ENCODE measurements at regions not wholly inside any gene's neighbourhood (a gene's known extent, or its start where the extent isn't known, plus 50 kb on each side); places are given as distances from the start of the nearest gene placed in this dataset.

- Histone ChIP-seq H3K4me3 (ENCODE audit: low read depth in 2 of 2, low read length in 1 of 2) (no peak overlapping the region), H3K36me3 (replicated peaks in 1 of 2; ENCODE audit: control insufficient read depth in 1 of 2, insufficient read depth in 2 of 2, low read length in 1 of 2) (no peaks in the 10 kb centered on the region), H3K27me3 (ENCODE audit: insufficient read depth) (no peaks in the 10 kb centered on the region), H3F3A (replicated peaks; ENCODE audit: insufficient read depth) (no peaks in the 10 kb centered on the region), H3K79me2 (ENCODE audit: insufficient read depth) (no peaks in the 10 kb centered on the region), H3K4me1 (ENCODE audit: control insufficient read depth in 1 of 2, insufficient read depth in 2 of 2, low read depth in 1 of 2, low read length in 1 of 2) (no peaks in the 10 kb centered on the region), H3K9me3 (no peaks in the 10 kb centered on the region), H3K27ac (ENCODE audit: low read depth in 2 of 2, low read length in 1 of 2) (no peak overlapping the region), H3K9me2 (no peaks in the 10 kb centered on the region), H3K9ac (no peak overlapping the region), H2AFZ (ENCODE audit: low read depth) (no peak overlapping the region), H4K20me1 (ENCODE audit: insufficient read depth) (no peaks in the 10 kb centered on the region), H3K4me2 (no peak overlapping the region)
- POLR2A ChIA-PET, result no interaction called here
- WGBS (ENCODE audit: low lambda C conversion rate), result 0% methylated on average over 1 of the region's 1 CpG
- TF ChIP-seq RXRA (IDR thresholded peaks at IDR 0.05; ENCODE audit: borderline replicate concordance, low read depth) (no peak), CTCF (IDR thresholded peaks at IDR 0.05) (no peak), NFIC (IDR thresholded peaks at IDR 0.05; ENCODE audit: borderline replicate concordance) (no peak)
- DNase-seq, result no peak
- CTCF ChIA-PET, result no interaction called here
Observed at GRCh38 chr5:43900974-43901373, 298.0 kb downstream of the NNT start.

GRCh38 chr5:43895876-43896275, 292.9 kb downstream of the NNT start:
- ChIA-PET CTCF (no interaction called here), POLR2A (no interaction called here)
- no peak overlapping the region for H3K4me3 ChIP-seq (ENCODE audit: low read depth in 2 of 2, low read length in 1 of 2)
- no peaks in the 10 kb centered on the region for H3F3A ChIP-seq (replicated peaks; ENCODE audit: insufficient read depth)
- no peaks in the 10 kb centered on the region for H3K4me1 ChIP-seq (ENCODE audit: control insufficient read depth in 1 of 2, insufficient read depth in 2 of 2, low read depth in 1 of 2, low read length in 1 of 2)
- H3K9ac ChIP-seq, result no peak overlapping the region
- no peaks in the 10 kb centered on the region for H4K20me1 ChIP-seq (ENCODE audit: insufficient read depth)
- WGBS (ENCODE audit: low lambda C conversion rate), result 0% methylated on average over 1 of the region's 1 CpG
- no peak overlapping the region for H3K27ac ChIP-seq (ENCODE audit: low read depth in 2 of 2, low read length in 1 of 2)
- no peaks in the 10 kb centered on the region for H3K9me3 ChIP-seq
- no peak overlapping the region for H2AFZ ChIP-seq (ENCODE audit: low read depth)
- H3K36me3 ChIP-seq (replicated peaks in 1 of 2; ENCODE audit: control insufficient read depth in 1 of 2, insufficient read depth in 2 of 2, low read length in 1 of 2), result no peaks in the 10 kb centered on the region
- no peaks in the 10 kb centered on the region for H3K27me3 ChIP-seq (ENCODE audit: insufficient read depth)
- no peak for DNase-seq
- H3K9me2 ChIP-seq, result no peaks in the 10 kb centered on the region
- no peaks in the 10 kb centered on the region for H3K79me2 ChIP-seq (ENCODE audit: insufficient read depth)
- TF ChIP-seq TEAD4 (IDR thresholded peaks at IDR 0.05; ENCODE audit: borderline replicate concordance, insufficient read depth) (no peak), RXRA (IDR thresholded peaks at IDR 0.05; ENCODE audit: borderline replicate concordance, low read depth) (no peak), USF1 (IDR thresholded peaks at IDR 0.05; ENCODE audit: borderline replicate concordance, low read depth) (no peak)
- no peak overlapping the region for H3K4me2 ChIP-seq

GRCh38 chr5:43893951-43894684, 291.1 kb downstream of the NNT start:
- H3K9ac ChIP-seq, result no peak overlapping the region
- H3K27me3 ChIP-seq (ENCODE audit: insufficient read depth), result no peaks in the 10 kb centered on the region
- no peak for TF ChIP-seq TAF1 (IDR thresholded peaks at IDR 0.05; ENCODE audit: borderline replicate concordance, low read depth, low read length)
- no peak for TF ChIP-seq RFX5 (IDR thresholded peaks at IDR 0.05; ENCODE audit: low read length)
- TF ChIP-seq POLR2AphosphoS5 (IDR thresholded peaks at IDR 0.05; ENCODE audit: low read depth, low read length), result no peak
- no peaks in the 10 kb centered on the region for H3K36me3 ChIP-seq (replicated peaks in 1 of 2; ENCODE audit: control insufficient read depth in 1 of 2, insufficient read depth in 2 of 2, low read length in 1 of 2)
- H3K4me2 ChIP-seq, result no peak overlapping the region
- ChIA-PET POLR2A (no interaction called here), CTCF (interaction anchor here (1.3 kb wide), 1 partner anchor 10 kb away, joined by 3 read pairs; no protein-coding TSS in a partner anchor)
- DNase-seq, result no peak
- H2AFZ ChIP-seq (ENCODE audit: low read depth), result no peak overlapping the region
- H3K4me3 ChIP-seq (ENCODE audit: low read depth in 2 of 2, low read length in 1 of 2), result no peak overlapping the region
- no peaks in the 10 kb centered on the region for H3F3A ChIP-seq (replicated peaks; ENCODE audit: insufficient read depth)
- no peaks in the 10 kb centered on the region for H3K79me2 ChIP-seq (ENCODE audit: insufficient read depth)
- H4K20me1 ChIP-seq (ENCODE audit: insufficient read depth), result no peaks in the 10 kb centered on the region
- H3K9me2 ChIP-seq, result no peaks in the 10 kb centered on the region
- no peaks in the 10 kb centered on the region for H3K9me3 ChIP-seq
- 2% methylated on average over 4 of the region's 4 CpGs for WGBS (ENCODE audit: low lambda C conversion rate)
- no peaks in the 10 kb centered on the region for H3K4me1 ChIP-seq (ENCODE audit: control insufficient read depth in 1 of 2, insufficient read depth in 2 of 2, low read depth in 1 of 2, low read length in 1 of 2)
- no peak overlapping the region for H3K27ac ChIP-seq (ENCODE audit: low read depth in 2 of 2, low read length in 1 of 2)

All from SK-N-SH (cell line).